22Rv1 (cell line): ENCODE measurements at regions not wholly inside any gene's neighbourhood (a gene's known extent, or its start where the extent isn't known, plus 50 kb on each side); places are given as distances from the start of the nearest gene placed in this dataset.

Experiments
- H3K27ac ChIP-seq: fragments of 450-650 bp; 2 replicates; pipeline ENCODE4 v1.5.1; 2017
- CTCF ChIP-seq: fragments of 450-650 bp; IDR thresholded peaks from 2 replicates; pipeline ENCODE4 v1.5.1; 2017; ENCODE audit warnings: mild to moderate bottlenecking
- ZFX ChIP-seq: fragments of 450-650 bp; IDR thresholded peaks from 2 replicates; pipeline ENCODE4 v1.6.1; 2017; ENCODE audit warnings: antibody characterized with exemption, borderline replicate concordance

DNA sequence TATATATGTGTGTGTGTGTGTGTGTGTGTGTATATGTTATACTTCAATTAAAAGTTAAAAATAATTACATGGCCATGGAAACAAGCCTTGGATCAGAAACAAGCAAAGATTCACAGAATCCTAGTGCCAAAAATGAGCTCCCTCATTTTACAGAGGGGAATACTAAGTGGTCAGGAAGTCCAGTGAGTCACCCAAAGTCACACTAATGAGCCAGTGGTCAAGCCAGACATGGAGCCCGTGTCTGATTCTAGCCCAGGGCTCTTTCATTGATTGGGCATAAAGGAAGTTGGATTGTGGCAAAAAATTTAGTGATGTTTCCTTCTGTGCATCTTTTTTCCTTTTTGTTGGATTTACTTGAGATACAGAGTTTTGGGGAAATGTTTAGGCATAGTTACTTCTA lies 152.5 kb upstream of the NPHP3 start:
- no peak overlapping the region for H3K27ac ChIP-seq
- TF ChIP-seq CTCF (no peak), ZFX (no peak)

- no peak for TF ChIP-seq CTCF
- H3K27ac ChIP-seq = no peak overlapping the region
Measured at GRCh38 chr3:132872711-132873110, 150.5 kb upstream of the NPHP3 start.

- H3K27ac ChIP-seq = no peak overlapping the region
- TF ChIP-seq CTCF (no peak), ZFX (no peak)
Measured at GRCh38 chr3:132871956-132872355, 149.7 kb upstream of the NPHP3 start.

- TF ChIP-seq ZFX = no peak
- no peak for TF ChIP-seq CTCF
- H3K27ac ChIP-seq = no peak overlapping the region
Measured at GRCh38 chr3:132870541-132870940, 148.3 kb upstream of the NPHP3 start.

DNA sequence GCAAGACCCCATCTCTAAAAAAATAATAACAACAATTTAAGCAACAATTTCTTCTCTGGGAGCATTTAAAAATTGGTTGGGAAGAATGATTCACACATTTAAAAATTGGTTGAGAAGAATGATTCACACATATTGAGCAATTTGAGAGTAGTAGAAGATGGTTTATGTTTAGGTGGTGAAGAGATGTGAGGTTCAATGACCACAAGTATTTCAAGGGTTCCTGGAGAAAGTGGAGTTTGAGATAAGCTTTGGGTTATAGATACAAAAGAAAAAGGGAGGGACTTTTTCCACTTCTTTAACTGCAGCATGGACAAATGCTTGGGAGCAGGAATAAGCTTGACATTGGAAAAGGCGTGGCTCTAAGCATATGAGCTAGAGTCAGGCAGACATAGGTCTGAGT lies 145.7 kb upstream of the NPHP3 start:
- H3K27ac ChIP-seq = no peak overlapping the region
- TF ChIP-seq ZFX = no peak
- no peak for TF ChIP-seq CTCF

DNA sequence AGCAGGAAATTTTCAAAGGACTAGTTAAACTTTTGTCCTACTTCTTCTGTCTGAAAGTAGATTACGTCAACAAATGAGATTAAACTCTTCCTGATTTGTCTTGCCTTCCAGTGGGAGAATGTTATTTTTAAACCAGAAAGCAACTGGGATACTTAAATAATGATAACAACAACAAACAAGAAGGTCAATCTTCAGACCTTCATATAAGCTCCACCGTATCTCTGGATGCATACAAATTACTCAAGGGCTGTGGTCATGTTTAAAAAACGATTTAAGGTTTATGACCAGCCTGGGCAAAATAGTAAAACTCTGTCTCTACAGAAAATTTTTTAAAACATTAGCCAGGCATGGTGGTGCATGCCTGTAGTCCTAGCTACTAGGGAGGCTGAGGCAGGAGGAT lies 145.3 kb upstream of the NPHP3 start:
- TF ChIP-seq CTCF (no peak), ZFX (no peak)
- H3K27ac ChIP-seq = no peak overlapping the region

- TF ChIP-seq CTCF = no peak
- no peak for TF ChIP-seq ZFX
- no peak overlapping the region for H3K27ac ChIP-seq
Measured at GRCh38 chr3:132857317-132857716, 135.1 kb upstream of the NPHP3 start.
